ENCODE measurements at regions not wholly inside any gene's neighbourhood (a gene's known extent, or its start where the extent isn't known, plus 50 kb on each side); places are given as distances from the start of the nearest gene placed in this dataset.

- Mint-ChIP-seq H3K4me1 (ENCODE audit: low read depth) (no peaks in the 10 kb centered on the region), H3K36me3 (ENCODE audit: low read depth) (no peaks in the 10 kb centered on the region), H3K9me3 (ENCODE audit: low read depth) (no peaks in the 10 kb centered on the region), H3K27me3 (ENCODE audit: low read depth) (peaks cover 11% of the 10 kb centered on the region), H3K27ac (ENCODE audit: unreplicated experiment) (no peak overlapping the region), H3K4me3 (ENCODE audit: unreplicated experiment) (no peak overlapping the region)
- TF ChIP-seq CTCF (IDR thresholded peaks at IDR 0.05) = no peak
- DNase-seq (ENCODE audit: low spot score) = no peak
These were observed 337.4 kb upstream of the PRDM1 start for GRCh38 chr6:105748737-105749161.

GRCh38 chr6:105747823-105748405 lies 338.2 kb upstream of the PRDM1 start:
- H3K4me3 Mint-ChIP-seq (ENCODE audit: unreplicated experiment) = no peak overlapping the region
- no peak overlapping the region for H3K27ac Mint-ChIP-seq (ENCODE audit: unreplicated experiment)
- no peaks in the 10 kb centered on the region for H3K36me3 Mint-ChIP-seq (ENCODE audit: low read depth)
- H3K4me1 Mint-ChIP-seq (ENCODE audit: low read depth) = no peaks in the 10 kb centered on the region
- no peaks in the 10 kb centered on the region for H3K9me3 Mint-ChIP-seq (ENCODE audit: low read depth)
- TF ChIP-seq CTCF (IDR thresholded peaks at IDR 0.05) = no peak
- H3K27me3 Mint-ChIP-seq (ENCODE audit: low read depth) = peaks cover 11% of the 10 kb centered on the region
- DNase-seq (ENCODE audit: low spot score) = no peak

GRCh38 chr6:105746509-105746908 lies 339.6 kb upstream of the PRDM1 start:
- no peaks in the 10 kb centered on the region for H3K36me3 Mint-ChIP-seq (ENCODE audit: low read depth)

GRCh38 chr6:105746130-105746505 lies 340.0 kb upstream of the PRDM1 start:
- no peak overlapping the region for H3K27ac Mint-ChIP-seq (ENCODE audit: unreplicated experiment)
- H3K4me1 Mint-ChIP-seq (ENCODE audit: low read depth) = no peaks in the 10 kb centered on the region
- H3K36me3 Mint-ChIP-seq (ENCODE audit: low read depth) = no peaks in the 10 kb centered on the region
- TF ChIP-seq CTCF (IDR thresholded peaks at IDR 0.05) = no peak
- DNase-seq (ENCODE audit: low spot score) = no peak
- peaks cover 12% of the 10 kb centered on the region for H3K27me3 Mint-ChIP-seq (ENCODE audit: low read depth)
- no peak overlapping the region for H3K4me3 Mint-ChIP-seq (ENCODE audit: unreplicated experiment)
- no peaks in the 10 kb centered on the region for H3K9me3 Mint-ChIP-seq (ENCODE audit: low read depth)

More at GRCh38 chr6:105746509-105746908, 339.6 kb upstream of the PRDM1 start:
- Mint-ChIP-seq H3K4me3 (ENCODE audit: unreplicated experiment) (no peak overlapping the region), H3K27ac (ENCODE audit: unreplicated experiment) (no peak overlapping the region), H3K4me1 (ENCODE audit: low read depth) (no peaks in the 10 kb centered on the region), H3K27me3 (ENCODE audit: low read depth) (peaks cover 12% of the 10 kb centered on the region), H3K9me3 (ENCODE audit: low read depth) (no peaks in the 10 kb centered on the region)
- no peak for DNase-seq (ENCODE audit: low spot score)
- no peak for TF ChIP-seq CTCF (IDR thresholded peaks at IDR 0.05)

- Mint-ChIP-seq H3K27me3 (ENCODE audit: low read depth) (peaks cover 12% of the 10 kb centered on the region), H3K4me3 (ENCODE audit: unreplicated experiment) (no peak overlapping the region), H3K4me1 (ENCODE audit: low read depth) (no peaks in the 10 kb centered on the region), H3K9me3 (ENCODE audit: low read depth) (no peaks in the 10 kb centered on the region), H3K36me3 (ENCODE audit: low read depth) (no peaks in the 10 kb centered on the region), H3K27ac (ENCODE audit: unreplicated experiment) (no peak overlapping the region)
- no peak for TF ChIP-seq CTCF (IDR thresholded peaks at IDR 0.05)
- no peak for DNase-seq (ENCODE audit: low spot score)
These were observed 340.5 kb upstream of the PRDM1 start for GRCh38 chr6:105745464-105746129.
